Stimulated activated CD4-positive, alpha-beta T cell treated with anti-CD3 and anti-CD28 coated beads, TNF-alpha, amount 100 ng/mL, for 1 hour (primary cell): ENCODE measurements at regions not wholly inside any gene's neighbourhood (a gene's known extent, or its start where the extent isn't known, plus 50 kb on each side); places are given as distances from the start of the nearest gene placed in this dataset.

Experiments used
- DNase-seq, 3 donors: peaks; one replicate each; pipeline ENCODE4 v3.0.0-alpha.2; 2020; ENCODE audit warnings: low read depth in 3 of 3, low spot score in 1 of 3

DNA sequence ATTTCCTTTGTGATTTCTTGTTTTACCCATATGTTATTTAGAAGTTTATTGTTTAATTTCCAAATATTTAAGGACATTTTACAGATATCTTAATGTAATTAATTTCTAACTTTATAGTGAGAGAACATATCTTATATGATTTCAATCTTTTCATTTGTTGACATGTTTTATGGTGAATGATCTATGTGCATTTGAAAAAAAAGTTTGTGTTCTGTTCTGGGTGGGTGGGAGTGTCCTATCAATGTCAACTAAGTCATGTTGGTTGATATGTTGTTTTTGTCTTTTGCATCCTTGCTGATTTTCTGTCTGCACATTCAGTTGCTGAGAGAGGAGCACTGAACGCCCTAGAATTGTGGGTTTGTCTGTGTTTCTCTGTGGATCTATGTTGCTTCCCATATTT, 50.3 kb upstream of the CBFA2T3 start:
- DNase-seq = no peak

- DNase-seq = peak in 2 of 3 donors; percentile 27 to 28
Observed at GRCh38 chr16:89031715-89032659, 55.0 kb upstream of the CBFA2T3 start.

GRCh38 chr16:89033304-89033703, 56.3 kb upstream of the CBFA2T3 start:
- DNase-seq = no peak

- DNase-seq = no peak
Observed at GRCh38 chr16:89033796-89034572, 57.0 kb upstream of the CBFA2T3 start.

GRCh38 chr16:89034573-89034961, 57.6 kb upstream of the CBFA2T3 start:
- no peak for DNase-seq

DNA sequence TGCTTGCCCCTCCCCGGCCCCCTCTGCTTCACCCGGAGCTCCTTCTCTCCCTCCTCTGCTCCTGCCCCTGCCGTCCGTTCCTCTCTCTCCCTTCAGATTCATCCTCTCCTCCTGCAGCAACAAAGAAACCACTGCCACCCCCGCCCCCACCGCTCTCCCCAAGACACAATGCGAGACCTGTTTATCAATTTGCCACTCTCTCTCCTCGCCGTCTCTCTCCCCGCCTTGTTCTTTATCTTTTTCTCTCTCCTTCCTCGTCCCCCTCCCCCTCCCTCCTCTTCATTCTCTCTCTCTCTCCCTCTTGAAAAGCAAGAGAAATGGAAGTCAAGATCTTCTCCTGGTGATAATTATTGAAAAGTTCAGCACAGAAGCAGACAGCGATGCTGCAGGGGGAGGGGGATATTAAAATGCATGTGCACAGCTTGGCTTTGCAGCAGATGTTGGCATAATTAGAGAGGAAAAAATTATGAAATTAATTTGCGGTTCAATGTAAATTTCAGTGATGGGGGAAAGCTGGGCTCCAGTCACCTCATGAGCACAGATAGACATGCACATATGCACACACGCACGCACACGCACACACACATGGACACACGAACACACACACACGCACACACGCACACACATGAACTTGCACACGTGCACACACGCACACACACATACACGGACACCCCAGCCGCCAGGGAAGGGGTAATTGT, 58.1 kb upstream of the CBFA2T3 start:
- DNase-seq = no peak

DNA sequence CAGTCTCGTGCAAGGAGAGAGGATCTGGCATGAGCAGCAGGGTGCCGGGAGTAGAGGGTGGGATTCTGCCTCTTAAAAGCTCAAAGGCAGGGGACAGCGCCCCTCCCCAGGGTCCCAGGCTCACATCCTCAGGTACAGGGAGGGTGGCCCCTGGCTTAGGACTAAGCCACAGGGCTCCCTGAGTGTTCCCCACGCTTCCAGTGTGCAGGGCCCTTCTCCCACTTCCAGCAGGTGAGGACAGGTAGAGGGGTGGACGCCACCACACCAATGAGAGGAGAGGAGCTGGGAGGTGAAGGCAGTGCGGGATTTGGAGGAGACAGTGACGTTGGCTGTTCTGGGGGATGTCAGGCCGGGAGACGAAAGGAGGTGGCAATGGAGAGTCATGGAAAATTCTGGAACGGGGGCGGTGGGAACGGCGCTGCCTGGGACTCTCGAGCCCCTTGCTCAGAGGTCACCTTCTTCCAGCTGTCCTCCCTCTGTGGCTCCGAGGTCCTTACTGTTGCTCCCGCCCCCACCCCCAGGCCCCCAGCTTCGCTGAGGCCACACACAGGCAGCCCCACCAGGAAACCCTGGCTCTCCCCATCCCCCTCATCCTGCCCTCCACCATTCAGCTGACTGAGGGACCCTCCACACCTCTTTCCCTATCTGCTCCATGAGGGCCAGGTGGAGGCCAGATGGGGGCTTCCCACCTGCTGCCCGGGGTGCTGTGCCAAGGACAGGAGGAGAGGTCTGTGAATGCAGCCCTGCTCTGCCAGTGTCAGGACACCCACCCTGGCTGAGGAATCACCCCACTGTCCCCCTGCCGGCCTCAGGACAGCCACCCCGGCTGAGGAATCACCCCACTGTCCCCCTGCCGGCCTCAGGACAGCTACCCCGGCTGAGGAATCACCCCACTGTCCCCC, 57.7 kb upstream of the ACSF3 start:
- DNase-seq = no peak

- DNase-seq = no peak
Observed at GRCh38 chr16:89036776-89037175, 56.9 kb upstream of the ACSF3 start.

DNA sequence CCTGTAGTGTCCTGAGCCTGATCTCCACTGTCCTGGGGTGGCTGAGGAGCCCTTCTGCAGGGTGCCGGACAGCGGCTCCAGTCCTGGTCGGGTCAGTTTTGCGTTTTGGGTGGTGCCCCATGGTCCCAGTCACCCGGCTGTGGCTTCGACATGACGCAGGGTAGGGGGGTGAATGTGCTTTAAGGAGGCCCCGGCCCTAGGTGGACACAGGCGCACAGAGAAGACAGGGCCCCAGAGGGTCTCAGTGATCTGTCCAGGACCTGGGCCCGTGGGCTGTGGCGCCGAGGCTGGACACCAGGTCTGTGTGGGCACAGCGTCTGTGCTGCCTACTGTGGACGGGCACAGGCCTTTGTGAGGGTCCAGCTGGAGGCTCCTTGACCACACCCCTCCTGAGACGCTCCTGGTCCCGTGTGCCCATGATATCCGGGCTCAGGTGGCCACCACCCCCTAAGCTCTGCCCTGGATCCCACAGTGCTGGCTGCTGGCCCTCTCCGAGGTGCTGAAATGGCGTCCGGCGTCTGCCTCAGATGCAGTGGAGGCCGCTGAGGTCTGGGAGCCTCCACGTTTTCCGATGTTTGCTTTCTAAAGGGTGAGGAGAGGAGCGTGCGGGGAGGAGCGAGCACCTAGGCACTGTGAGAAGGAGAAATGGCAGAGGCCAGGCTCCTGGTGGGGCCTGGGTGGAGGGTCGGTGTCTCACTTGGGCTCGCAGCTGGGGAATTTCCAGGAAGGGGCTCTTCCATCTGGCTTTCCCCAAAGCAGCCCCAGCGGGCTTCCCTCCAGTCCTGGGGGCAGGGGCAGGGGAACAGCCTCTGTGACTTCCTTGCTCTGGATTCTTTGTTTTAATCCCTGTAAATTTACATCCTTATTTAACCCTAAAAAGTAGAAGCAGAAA, 56.1 kb upstream of the ACSF3 start:
- peak in 1 of 3 donors; percentile 10 for DNase-seq

DNA sequence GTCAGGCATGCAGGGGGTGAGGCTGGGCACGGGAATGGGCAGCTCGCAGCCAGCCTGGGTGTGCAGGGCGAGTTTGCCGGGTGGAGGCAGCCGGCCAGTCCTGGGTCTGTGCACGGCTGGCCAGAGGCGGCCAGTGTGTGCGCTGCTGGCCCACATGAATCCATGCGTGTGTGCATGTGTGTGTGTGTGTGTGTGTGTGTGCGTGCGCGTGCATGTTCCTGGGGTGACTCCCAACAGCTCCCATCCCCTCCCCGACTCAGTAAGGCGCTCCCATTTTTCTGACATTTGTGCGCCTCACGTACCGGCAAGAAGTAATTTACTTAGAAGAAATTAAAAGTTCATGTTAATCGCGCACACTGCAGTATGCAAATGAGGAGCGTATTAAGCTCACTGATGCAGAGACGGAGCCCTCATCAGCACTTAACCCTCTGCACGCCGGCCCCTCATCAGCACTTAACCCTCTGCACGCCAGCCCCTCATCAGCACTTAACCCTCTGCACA, 55.4 kb upstream of the ACSF3 start:
- DNase-seq = no peak

DNA sequence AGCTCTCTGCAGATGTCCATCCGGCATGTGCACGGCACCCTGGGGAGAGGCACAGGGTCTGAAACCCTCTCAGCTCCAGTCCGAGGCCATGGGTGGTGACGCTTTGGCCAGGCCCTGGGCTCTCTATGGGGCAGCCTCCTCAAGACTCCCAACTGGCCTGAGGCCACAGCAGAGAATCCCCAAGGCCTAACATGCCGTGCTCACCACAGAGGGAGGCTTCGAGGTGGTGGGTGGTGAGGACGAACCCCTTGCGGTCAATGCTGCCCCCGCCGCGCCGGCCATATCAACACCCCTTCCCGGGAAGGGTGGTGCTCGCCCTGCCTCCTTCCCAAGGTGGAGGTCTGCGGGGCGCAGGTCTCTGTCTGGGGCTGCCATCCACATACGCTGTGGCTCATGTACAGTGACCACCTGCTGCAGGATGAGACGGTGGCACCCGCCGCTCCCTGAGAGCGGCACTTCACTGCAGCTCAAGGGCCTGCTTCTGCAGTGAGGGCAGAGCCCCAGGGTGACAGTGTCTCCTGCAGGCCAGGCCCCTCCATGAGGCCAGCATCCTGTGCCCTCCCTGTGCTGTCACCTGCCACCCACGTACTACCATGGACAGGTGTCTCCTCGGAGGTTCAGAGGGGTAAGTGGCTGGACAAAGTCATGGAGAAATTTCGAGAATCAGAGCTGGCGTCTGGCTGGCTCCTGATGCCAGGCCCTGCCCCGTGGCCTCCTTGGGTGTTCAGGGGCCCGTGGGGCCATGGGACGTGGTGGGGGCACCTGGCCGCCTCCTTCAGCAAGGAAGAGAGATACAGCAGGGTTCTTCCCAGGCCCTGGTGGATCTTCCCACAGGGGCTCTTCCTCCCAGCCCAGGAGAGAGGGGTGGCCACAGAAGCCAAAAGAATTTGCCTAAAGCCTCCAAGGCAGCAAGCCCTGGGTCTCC, 54.6 kb upstream of the ACSF3 start:
- no peak for DNase-seq

DNA sequence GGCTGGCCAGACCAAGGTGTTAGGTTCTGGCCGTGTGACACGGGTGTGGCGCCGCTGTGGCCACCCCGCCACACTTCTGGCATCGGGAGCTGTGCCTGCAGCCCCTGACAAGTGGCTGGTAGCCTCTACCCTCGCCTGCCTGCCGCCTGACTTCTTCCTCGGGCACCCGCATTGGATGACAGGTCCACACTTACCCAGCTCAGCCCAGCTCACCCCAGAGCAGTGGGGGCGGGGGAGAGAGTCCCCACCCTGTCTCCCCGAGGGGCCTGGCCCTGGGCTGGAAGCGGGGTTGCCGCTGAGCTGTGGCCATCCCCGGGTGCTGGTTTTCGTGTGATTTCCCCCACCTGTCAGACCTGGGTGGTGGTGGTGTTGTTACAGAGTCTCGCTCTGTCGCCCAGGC, 53.9 kb upstream of the ACSF3 start:
- no peak for DNase-seq

DNA sequence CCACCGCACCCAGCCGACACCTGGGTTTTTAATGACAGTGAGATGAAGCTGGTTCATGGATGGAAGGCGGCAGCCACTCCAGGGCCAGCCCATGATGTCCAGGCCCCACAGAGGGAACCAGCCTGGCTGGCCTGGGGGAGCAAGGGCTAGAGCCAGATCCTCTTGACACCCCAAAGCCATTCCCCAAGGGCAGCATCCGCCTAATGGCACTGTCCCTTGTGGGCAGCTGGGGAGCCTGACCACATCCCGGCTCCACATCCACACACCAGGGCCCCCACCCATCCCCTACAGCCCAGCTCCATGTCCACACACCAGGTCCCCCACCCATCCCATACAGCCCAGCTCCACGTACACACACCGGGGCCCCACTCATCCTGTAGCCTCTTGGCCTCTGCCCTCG, 53.3 kb upstream of the ACSF3 start:
- DNase-seq = no peak

DNA sequence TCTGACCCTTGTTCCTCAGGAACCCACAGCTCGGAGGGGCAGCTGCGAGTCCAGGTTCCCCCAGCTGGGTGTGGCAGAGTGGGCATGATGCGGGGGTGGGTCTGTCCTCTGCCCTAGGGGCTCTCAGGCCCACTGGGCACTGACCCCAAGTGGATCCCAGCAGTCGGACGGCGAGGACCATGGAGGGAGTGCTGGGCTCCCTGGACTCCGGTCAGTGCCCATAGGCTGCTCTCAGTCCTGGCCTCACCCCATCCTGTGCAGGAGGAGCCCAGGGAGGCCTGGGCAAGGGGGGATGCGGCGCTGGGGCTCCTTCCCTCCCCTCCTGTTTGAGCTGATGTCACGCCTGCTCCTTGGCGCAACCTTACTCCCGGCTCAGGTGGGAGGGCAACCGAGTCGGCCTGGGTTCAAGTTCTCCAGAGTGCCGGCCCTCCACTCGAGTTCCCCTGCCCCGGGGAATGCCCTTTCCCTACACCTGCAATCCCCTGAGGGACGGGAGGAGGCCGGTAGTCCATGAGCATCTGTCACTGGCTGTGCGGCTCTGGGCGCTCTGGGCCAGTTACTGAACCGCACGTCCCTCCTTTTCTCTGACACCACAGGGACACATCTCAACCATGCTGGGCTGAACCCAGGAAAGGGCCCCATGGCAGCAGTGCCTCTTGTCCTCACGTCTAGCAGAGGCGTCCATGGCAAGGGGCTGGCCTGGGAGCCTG, 52.6 kb upstream of the ACSF3 start:
- no peak for DNase-seq

DNA sequence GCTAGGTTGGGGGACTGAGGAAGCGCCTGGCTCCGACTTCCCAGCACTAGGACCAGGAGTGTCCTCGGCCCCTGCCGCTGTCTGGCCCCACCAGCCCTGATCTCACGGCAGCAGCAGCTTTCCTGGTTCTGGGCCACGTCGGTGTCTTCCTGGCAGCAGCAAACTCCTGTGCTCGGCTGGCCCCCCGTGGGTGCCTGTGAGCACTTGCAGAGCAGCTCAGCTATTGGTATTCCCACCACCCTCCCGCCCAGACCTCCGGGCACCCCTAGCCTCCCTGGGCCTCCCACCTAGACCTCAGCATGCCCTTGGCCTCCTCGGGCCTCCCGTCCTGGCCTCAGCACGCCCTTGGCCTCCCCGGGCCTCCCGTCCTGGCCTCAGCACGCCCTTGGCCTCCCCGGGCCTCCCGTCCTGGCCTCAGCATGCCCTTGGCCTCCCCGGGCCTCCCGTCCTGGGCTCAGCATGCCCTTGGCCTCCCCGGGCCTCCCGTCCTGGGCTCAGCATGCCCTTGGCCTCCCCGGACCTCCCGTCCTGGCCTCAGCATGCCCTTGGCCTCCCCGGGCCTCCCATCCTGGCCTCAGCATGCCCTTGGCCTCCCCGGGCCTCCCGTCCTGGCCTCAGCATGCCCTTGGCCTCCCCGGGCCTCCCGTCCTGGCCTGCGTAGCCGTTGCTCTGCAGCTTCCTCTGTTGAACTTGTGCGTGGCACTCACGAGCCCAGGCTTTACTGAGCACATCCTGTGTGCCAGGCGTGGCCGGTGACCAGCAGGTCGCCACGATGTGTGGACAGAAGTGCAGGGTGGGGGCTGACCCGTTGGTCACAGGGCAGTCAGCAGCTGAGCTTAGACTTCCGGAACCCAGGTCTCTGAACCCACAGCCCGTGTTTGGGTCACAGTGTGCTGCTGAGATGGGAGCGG, 51.8 kb upstream of the ACSF3 start:
- no peak for DNase-seq

DNA sequence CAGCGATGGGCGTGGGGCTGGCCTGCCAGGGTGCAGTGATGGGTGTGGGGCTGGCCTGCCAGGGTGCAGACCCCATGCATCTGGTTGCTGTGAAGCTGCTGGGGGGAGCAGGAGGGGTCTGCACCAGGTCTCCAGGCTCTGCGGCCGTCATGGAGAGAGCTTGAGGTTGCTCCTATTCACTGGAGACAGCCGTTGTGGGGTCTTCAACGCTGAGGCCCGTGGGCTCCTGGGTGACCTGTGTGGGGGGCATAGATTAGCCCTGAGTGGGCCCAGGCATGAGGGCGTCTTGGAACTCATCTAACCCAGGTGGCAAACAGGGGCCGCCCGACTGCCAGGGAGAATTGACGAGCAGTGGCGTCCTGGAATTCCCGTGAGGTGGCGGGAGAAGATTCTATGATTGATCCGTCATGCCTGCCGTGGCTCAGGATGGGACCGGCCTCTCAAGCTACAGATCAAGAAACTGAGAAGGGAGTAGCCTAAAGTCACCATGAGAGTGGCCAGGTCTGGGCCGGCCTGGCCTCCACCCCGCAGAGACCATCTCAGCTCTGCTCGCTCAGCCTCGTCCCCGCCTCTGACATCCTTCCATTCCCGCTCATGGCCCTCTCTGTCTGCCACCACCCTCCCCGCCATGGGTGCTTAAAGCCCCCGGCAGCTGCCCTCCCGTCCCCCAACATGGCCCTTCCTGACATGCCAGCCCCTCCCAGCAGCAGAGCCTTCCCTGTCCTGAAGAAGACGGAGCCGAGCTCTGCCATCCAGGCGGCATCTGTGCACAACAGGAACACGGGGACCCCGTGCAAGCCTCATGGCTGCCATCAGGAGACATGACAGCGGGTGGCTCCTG, 50.7 kb upstream of the ACSF3 start:
- DNase-seq = no peak
